ENCODE measurements at regions not wholly inside any gene's neighbourhood (a gene's known extent, or its start where the extent isn't known, plus 50 kb on each side); places are given as distances from the start of the nearest gene placed in this dataset.

DNA sequence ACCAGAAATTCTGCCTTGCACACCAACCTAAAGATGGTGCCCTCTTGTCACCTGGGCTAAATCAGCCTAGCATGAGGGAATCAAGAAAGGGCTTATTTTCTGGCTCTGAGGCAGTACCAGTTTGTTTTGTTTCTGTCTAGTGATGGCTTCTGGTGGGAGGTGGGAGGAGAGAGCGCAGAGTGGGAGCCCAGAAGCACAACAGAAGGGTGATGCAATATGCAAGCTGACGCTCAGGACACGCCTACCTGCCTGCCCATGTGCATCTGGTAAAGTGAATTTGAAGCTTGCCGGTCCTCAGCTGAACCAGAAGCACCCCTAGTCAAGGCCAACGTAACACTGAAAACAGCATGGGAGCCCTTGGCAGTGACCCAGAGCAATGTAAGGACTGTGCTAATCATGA is 138.4 kb upstream of the TIAM1 start:
- H3K4me3 ChIP-seq (ENCODE audit: low read depth, low read length), result no peak overlapping the region
- no peak for TF ChIP-seq CTCF (IDR thresholded peaks at IDR 0.05; ENCODE audit: borderline replicate concordance, insufficient read depth, low read depth, low read length)

DNA sequence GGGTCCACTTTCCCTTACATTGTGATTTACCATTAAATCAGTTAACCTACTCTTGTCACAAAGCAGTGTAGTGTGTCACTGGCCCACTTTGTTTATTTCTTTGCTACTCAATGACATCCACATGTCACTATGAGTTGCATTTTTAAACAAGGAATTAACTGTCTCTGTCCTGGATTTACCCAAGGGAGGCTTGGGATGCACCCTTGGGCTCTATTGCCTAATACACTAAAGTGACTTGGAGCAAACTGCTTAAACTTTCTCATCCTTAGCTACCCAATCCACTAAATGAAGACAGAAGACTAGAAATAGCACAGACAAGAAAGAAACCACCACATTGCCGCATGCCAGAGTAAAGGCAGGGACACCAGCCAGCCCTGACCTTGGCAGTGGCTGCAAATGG is 136.2 kb upstream of the TIAM1 start:
- H3K4me3 ChIP-seq (ENCODE audit: low read depth, low read length), result no peak overlapping the region
- TF ChIP-seq CTCF (IDR thresholded peaks at IDR 0.05; ENCODE audit: borderline replicate concordance, insufficient read depth, low read depth, low read length), result no peak

GRCh38 chr21:31479714-31480113 is 135.7 kb upstream of the TIAM1 start:
- TF ChIP-seq CTCF (IDR thresholded peaks at IDR 0.05; ENCODE audit: borderline replicate concordance, insufficient read depth, low read depth, low read length), result no peak
- H3K4me3 ChIP-seq (ENCODE audit: low read depth, low read length), result no peak overlapping the region

- TF ChIP-seq CTCF (IDR thresholded peaks at IDR 0.05; ENCODE audit: borderline replicate concordance, insufficient read depth, low read depth, low read length), result no peak
- no peak overlapping the region for H3K4me3 ChIP-seq (ENCODE audit: low read depth, low read length)
Observed at GRCh38 chr21:31479222-31479621, 135.2 kb upstream of the TIAM1 start.

DNA sequence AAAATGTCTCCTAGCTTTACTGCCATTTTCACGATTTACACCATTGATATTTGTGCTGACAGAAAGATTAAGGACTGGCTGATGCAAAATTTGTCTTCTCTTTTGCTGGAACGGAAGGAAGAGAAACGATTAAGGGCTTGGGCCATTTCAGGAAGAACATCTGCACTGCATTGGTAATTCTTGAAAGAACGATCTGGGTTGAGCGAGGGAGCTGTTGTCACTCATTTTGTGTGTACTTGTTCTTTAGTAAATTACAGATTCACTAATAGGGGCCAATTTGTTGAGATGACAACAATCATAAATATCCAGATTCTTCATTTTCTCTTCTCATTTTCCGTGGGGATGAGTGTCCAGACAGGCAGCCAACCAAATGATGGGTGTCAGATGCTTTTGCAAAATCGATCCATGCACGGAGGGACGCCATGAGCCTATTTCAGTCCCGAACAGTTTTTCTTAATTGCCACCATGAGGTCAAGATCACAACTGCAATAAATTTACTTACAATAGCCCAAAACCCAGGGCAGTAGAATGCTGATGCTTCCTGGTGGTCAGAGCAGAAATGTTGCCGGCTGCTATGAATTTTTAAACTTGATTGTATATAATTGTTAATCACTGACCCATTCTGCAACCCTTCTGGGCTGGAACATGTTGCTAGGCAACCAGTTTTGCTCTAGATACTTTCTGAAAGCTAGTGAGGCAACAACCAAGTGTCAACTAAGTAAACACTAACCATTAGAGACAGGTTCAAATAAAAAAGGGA is 132.4 kb upstream of the TIAM1 start:
- no peak overlapping the region for H3K4me3 ChIP-seq (ENCODE audit: low read depth, low read length)
- TF ChIP-seq CTCF (IDR thresholded peaks at IDR 0.05; ENCODE audit: borderline replicate concordance, insufficient read depth, low read depth, low read length), result no peak

DNA sequence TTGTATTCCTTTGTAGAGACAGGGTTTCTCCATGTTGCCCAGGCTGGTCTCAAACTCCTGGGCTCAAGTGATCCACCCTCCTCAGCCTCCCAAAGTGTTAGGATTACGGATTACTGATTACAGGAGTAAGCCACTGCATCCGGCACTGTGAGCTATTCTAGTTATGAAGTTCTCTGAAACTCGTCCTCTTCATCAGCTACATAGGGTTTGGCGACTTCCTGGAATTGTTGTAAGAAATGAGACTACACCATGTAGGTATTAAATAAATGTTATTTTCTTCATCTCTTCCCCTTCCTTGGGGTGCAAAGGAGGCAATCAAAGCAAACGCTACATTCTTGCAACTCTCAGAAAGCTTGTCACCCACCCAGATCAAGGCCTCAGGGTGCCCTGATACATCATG is 131.2 kb upstream of the TIAM1 start:
- TF ChIP-seq CTCF (IDR thresholded peaks at IDR 0.05; ENCODE audit: borderline replicate concordance, insufficient read depth, low read depth, low read length), result no peak
- H3K4me3 ChIP-seq (ENCODE audit: low read depth, low read length), result no peak overlapping the region

DNA sequence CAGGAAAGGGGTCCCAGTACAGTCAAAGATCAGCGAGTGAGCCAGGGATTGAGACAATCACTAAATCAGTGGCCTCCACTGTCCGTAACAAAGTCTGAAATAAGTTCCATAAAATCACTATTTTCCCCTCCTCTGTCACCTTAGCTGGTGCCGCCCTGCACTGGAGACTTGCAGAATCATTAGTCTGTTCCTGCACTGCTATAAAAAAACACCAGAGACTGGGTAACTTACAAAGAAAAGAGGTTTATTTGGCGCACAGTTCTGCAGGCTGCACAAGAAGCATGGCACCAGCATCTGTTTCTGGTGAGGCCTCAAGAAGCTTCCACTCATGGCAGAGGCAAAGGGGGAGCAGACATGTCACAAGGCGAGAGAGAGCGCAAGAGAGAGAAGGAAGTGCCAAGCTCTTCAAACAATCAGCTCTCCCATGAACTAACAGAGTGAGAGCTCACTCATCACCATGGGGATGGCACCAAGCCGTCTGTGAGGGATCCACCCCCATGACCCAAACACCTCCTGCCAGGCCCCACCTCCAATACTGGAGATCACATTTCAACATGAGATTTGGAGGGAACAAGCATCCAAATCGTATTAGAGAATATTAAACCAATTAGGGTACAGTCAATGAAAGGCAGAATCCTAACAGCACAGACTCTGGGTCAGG is 129.8 kb upstream of the TIAM1 start:
- no peak for TF ChIP-seq CTCF (IDR thresholded peaks at IDR 0.05; ENCODE audit: borderline replicate concordance, insufficient read depth, low read depth, low read length)
- H3K4me3 ChIP-seq (ENCODE audit: low read depth, low read length), result no peak overlapping the region

All from GM12875 (cell line).